GM21737 (cell line): ENCODE measurements at regions not wholly inside any gene's neighbourhood (a gene's known extent, or its start where the extent isn't known, plus 50 kb on each side); places are given as distances from the start of the nearest gene placed in this dataset.

ENCODE experiments used
- ATAC-seq: cut with Tn5 transposase; IDR thresholded peaks from one replicate; pipeline ENCODE4 v1.9.1; 2021; ENCODE audit warnings: mild to moderate bottlenecking, moderate library complexity; ENCODE audit not compliant: unreplicated experiment

DNA sequence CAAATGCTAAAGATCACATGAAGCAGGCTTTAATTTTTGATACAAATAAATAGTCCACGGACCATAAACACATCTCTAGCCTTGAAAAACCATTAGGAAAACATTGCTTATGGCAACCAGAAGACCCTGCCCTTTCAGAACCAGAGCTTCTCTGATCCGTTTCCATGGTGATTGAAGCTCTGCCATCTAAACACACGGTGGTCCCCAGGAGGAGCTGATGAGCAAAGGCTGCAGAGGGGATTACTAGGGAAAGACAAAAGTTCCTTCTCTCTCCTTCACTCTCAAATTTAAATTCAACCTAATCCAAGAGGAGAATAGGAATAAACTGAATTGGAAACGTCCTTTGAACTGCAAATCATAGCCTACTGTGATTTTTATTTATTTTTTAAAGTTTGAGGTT, 122.0 kb upstream of the ATP10A start:
- no peak for ATAC-seq

DNA sequence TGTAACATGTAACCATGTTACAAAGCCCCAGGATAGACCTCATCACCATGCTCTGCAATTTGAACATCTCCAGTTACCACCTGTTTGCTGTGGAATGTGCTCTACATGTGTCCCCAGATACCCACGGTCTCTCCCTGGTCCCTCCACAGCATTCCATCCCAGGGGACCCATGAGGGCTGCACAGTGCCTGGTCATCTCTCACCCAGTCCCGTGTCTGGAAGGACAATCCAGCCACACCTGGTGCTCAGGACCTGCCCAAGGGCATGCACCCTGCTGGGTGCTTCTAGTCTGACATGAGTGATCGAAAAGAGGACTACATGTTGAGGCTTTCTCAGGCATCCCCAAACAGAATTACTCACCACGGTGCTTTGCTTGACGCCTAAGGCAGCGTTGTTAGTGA, 119.6 kb upstream of the ATP10A start:
- ATAC-seq: no peak

DNA sequence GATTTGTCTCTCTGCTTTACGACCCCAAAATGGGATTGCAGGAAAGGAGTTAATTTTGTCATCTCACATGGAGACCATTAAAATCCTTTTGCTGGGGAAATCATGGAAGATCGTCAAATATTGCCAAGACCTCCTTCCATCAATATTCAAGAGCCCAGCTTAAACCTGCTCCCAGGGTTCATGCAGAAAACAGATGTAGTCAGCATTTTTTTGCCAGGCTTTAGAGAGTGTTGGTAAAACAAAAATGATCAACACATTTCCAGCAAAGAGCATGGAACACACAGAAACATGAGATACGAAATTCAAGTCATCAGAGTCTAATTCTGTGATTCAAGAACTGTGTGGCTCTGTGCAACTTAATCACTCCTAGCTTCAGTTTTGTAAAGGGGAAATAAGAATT, 118.0 kb upstream of the ATP10A start:
- ATAC-seq: no peak

DNA sequence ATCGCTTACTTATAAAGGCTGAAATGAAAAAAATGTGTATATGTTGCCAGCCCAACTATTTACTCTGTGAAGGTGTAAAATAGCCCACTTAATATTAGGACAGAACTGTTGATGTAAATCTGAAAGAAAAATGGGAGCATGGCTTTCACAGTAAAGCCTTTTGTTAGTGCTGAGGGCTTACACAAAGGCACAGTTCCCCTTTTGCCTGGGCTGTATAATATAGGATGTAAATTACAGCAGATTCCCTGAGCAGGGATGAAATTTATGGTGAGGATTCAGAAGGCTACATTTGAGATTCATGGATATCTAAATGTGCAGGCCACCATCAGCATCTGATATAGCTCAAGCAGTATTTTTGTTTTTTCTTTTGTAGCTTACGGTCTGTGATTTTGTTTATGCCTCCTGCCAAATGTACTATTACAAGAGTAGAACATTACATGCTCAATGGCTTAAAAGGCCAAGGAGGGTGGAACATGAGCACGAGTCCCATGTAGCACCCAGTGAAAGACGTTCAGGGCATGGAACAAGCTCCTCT, 109.1 kb upstream of the ATP10A start:
- no peak for ATAC-seq

DNA sequence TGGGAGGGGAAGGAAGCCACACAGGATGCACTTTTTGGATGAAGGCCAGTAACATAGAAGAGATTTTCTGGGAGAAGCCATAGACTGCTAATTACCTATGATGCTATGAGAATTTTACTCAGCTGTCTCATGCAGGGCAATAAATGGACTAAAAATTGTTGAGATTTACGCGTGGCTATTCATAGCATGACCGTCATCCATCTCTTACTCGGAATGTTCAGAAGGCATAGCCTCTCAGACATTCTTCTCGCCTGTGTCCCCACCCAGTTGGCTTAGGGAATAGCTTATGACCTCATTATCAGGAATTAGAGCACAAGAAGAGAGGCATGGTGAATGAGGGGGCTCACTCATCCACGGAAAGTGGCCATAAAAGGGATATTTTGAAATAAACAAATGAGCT, 107.9 kb upstream of the ATP10A start:
- ATAC-seq: no peak

DNA sequence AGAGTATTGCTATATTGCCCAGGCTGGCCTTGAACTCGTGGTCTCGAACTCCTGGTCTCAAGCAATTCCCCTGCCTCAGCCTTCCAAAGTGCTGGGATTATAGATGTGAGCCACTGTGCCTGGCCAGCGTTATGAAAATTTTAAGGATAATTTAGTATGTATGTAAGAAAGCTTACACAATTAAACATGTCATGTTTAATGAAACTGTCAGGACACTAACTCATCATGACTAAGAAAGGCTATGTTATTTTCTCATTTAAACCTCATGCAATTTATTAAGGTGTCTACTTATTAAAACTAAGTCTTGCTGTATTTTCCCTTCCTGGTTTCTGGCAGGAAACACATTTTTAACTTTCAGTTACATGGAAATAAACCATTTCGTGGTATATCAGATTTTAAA, 106.8 kb upstream of the ATP10A start:
- no peak for ATAC-seq

DNA sequence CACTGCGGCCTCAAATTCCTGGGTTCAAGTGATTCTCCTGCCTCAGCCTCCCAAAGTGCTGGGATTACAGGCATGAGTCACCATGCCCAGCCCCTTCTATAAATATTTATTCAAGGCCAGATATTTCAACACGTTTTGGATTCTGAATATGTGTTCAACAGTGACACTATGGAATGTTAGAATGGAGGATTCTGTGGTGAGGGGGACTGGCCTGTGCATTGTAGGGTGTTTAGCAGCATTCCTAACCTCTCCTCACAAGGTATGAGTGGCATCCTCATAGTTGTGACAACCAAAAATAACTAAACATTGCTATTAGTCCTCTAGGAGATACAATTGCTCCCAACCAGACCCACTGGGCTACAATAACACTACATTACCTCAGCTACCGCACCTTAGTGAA, 104.0 kb upstream of the ATP10A start:
- no peak for ATAC-seq

DNA sequence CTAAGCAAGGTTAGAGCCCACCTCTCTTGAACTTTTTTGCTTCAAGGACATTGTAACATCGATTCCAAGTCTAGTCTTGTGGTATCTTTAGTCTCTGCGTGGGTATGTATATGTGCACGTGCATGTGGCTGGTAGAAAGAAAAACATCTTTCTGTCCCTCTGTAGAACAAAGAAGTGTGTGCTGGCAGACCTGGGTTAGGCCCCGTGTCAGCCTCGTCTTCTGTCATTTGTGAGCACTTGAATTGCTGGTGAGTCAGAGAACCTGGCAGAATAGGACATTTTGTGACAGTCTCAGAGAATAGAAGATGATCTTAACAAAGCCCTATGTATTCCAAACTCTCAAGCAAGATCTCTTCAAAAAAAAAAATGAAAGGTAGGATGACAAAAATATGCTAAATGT, 102.2 kb upstream of the ATP10A start:
- ATAC-seq: no peak

DNA sequence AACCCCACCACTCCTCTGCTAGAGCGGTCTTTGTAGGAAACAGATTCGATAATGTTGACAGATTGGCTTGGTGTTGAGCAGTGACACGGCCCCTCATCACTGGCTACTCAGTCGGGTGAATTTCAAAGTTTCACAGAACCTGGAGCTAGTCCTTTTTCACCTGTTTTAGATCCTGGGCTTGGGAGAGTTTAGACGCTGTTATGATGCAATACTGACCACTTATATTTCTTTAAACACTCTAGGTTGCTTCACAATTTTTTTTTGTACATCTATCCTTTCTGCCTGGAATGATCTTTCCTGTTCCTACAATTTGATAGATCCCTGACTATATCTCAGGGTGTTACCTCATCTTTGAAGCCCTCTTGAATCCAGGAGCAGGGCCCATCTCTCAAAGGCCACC, 97.1 kb upstream of the ATP10A start:
- ATAC-seq: no peak

DNA sequence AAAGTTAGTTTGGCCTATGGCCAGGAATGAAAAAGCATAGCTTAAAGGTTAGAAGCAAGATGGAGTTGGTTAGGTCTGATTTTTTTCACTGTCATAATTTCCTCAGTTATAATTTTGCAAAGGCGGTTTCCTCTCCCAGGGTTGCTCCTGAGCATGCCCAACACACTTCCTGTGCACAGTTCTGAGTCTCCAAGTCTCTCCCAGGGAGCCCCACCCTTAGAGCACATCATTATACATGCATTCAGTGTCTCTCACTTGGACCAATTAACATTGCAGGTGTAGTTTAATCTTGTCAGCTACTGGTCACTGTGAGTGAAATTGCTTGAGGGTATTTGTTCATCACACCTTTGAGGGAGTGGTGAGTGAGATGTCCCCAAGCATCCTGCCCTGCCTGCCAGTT, 96.0 kb upstream of the ATP10A start:
- no peak for ATAC-seq

DNA sequence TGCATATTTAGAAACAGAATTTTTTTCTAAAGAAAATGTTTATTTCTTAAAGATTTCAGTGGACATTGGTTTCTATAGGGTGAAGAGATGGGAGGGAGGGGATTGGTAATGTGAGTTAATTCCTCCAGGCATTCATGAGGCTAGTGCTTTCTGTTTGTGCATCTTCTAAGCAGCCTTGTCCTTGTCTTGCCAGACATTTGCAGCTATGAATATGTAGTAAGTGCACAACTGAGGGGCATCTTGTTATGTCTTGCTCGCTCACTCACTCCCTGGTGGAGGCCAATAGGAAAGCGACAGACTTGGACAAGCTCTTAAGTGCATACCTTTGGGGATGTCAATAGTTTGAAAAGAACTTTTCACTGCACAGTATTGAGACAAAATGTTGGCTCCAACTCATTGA, 92.5 kb upstream of the ATP10A start:
- ATAC-seq: no peak

DNA sequence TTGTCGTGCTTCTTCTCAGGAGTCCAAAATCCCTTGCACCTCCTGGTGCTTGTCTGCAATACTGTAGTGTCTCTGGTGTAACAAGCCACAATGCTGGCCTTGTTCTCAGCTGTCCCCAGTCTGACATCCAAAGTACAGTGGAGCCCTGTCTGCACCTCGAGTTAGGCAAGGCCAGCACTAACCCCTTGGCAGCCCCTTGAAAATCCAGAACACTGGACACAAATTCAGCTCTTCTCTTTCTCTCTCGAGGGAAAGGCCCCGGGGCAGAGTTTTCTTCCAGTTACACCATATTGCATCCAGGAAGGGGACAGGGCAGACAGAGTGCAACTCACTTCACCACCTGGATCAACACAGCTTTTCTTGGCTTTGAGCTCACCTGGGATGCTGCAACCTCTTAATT, 91.3 kb upstream of the ATP10A start:
- ATAC-seq: no peak

DNA sequence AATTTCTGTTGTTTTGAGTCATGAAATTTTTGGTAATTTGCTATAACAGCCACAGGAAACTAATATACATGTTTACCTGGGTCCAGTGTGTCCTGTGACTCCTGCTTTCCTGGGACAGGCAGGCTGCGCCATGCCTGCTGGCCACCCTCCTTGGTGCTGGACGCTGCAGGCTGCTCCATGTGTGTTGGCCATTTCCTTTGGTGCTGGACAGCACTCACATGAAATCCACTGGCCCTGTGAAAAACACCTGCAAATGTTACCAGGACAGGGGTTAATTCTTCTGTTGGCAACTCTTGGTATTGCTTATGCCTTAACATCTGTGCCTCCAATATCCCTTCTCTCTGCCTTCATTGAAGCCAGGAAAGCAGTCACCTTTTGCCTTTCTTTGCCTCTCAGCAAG, 86.9 kb upstream of the ATP10A start:
- no peak for ATAC-seq

DNA sequence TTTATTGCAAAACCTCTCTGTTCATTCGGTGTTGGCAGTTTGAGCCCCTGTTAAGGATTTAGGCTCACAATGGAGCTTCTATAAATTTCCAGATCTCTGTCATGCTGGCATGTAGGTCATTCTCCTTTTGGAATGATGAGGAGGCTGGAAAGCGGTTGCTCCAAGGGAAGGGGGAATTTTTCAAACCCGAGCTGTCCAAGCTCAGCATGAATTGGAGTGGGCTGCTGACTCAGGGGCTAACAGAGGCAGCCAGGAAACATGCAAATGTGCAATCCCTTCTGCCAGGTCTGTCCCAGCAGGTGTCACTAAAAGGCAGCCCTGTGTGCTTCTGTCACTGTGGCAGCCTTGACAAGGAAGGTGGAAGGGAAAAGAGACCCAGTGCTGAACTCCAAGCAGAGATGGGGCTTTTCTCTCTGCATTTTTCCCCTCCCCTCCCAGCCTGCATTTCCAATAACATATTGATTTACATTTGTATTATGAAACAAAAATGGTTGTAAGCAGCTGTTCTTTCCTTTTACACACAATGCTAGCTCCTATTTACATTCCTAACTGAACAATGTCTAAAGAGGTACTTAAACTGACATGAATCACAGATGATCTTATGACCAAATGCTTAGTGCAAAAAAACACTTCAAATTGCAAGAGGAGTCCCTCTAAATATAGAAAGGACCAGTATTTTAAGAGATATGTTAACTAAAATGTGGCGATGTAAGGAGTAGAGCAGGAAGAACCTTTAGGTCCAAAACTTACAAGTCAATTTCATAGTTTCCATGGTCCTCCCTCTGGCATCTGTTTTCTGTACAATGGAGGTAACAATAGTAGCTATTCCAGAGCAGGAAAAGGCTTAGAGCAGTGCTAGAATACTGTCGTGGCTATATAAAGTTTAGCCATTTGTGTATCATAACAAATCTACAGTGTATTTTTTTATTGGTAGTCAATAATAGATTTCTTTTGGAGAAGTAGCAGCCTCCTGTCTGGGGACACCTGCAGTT, 84.5 kb upstream of the ATP10A start:
- ATAC-seq: no peak

DNA sequence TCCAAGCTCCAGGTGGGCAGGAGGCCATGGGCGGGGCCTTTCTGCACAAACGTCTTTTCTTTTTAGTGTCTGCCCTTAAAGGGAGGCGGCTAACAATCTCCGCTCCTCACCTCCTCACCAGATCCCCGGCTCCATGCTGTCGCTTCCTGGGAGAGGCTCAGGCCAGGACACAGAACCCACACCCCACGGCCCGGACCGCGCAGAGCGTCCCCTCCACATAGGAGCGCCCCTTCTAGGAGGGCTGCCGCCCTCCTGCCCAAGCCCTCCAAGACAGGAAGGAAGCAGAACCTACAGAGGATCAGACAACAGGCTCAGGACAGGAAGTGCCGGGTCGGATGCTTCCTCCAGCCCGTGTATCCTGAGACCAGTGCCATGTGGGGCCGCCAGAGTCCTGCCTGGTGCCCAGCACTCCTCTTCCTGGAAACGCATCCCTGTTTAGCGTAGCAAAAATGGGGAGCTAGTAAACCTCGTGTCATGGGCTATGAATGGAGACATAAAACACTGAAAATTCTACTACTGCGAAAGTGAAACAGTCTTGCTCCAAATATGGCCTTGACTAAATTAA, 83.2 kb upstream of the ATP10A start:
- ATAC-seq: no peak

DNA sequence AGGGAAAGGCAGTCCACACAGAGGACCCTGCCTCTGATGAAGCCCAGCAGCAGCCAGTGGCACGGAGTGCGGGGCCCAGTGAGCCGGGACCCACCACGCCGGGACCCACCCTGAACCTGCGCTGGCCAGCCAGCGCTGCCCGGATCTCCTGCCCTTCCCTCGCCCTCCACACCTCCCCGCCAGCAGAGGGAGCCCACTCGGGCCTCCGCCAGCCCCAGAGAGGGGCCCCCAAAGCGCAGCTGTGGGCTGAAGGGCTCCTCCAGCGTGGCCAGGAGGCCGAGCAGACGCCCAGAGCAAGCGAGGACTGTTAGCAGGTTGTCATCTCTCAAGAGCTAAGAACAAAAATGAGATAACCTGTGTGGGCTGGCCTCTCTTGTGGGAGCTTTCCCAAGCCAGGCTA, 81.3 kb upstream of the ATP10A start:
- ATAC-seq: no peak

DNA sequence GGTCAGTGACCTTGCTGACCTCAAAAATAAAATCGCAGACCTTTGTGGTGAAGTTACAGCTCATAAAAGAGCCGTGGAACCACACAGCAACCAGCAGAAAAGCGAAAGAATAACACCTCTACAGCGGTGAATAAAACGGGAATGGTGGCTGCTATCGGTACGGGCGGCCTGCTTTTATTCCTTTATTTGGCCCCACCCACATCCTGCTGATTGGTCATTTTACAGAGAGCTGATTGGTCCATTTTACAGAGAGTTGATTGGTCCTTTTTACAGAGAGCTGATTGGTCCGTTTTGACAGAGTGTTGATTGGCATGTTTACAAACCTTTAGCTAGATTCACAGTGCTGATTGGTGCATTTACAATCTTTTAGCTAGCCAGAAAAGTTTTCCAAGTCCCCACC, 80.7 kb upstream of the ATP10A start:
- ATAC-seq: no peak

DNA sequence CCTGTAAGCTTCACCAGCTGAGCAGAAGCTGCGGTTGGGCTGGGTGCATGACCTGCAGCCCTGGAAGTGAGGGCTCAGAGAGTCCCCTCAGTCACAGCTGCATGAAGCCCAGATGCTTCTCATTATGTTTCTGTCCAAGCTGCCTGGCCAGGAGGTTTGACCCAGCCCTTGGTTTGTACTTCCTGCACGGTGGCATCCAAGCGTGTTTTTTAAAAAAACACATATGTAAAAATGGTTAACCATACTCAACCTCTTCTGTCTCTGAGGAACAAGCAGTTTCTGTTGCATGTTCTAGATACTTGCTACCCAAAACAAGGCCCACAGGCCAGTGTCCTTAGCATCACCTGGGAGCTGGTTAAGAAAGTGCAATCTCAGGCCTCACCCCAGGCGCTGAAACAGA, 76.0 kb upstream of the ATP10A start:
- ATAC-seq: peak; percentile 86

DNA sequence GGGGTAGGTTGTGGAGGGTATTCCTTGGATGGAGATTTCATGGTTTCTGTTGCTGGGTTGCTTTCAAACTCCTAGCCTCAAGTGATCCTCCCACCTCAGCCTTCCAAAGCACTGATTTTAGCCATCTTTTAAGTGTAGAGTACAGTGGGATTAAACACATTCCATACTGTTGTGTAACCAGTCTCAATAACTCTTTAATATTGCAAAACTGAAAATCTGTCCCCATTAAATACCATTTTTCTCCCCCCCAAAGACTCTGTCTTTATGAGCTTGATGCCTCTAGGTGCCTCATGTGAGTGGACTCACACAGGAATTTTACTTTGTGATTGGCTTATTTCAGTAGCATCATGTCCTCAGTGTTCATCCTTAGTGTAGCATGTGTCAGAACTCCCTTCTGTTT, 74.7 kb upstream of the ATP10A start:
- ATAC-seq: no peak

DNA sequence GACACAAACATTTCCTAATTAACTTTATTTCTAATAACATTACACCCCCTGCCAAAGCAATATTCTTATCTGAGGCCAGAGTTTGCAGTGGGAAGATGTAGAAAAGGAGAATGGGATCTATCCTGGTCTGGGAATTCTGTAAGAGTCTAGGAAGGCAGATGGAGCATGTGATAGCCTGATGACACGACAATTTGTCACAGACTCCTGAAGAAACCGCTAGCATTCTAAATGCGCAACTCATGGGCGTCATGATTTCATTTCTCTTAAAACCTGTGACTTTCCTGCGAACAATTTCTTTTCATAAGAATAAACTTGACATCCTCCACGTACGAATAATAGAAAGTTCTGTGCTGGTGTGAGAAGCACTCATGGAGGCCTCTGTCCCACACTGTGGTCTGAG, 72.9 kb upstream of the ATP10A start:
- ATAC-seq: no peak

DNA sequence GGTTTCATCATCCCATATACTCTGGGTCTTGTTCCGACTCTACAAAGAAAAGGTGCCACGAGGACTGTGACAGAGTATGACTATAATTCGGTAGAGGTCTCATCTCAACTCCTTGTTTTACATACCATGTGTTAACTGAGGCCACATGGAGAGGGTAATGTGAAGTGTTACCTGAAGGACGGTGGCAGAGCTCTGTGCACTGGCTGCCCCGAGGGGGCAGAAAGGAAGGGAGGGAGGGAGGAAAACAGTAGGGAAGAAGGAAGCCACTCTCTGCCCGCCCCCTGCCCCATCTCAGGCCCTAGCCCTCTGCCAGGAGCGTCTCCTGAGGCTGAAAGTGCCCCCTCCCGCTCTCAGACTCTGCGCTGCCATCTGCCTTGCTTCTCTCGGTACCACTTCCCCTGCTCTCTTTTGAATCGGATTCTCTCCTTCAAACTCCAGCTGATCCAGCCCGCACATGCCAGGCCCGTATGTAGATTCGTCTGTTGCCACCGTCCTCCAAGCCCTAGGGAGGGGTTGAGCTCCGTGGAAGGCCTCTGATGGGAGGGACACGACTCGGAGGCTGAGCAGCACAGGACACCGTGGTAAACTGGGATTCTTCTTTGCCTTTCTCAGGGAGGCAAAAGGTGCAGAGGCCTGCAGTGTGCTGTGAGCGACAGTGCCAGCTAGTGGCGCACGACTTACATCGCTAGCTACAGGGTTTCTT, 70.5 kb upstream of the ATP10A start:
- ATAC-seq: no peak

DNA sequence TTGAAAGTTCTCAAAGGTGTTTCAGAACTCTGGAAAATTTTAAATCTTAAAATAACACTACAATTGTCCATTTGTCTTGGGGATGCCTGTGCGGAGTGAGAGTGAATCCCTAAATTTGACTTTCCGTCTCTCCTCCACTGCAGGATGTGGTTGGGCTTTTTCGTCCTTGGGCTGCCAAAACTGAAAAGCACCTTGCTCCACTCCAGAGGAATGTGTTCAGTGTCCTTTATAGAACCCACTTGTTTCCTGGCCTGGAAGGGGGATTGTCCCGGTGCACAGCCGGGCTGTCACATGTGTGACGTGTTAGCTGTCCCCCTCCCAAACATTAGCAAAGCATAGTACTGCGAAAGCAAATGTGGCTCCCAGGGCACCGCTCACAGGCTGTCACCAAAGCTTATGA, 69.6 kb upstream of the ATP10A start:
- ATAC-seq: no peak
